ENCODE measurements at regions not wholly inside any gene's neighbourhood (a gene's known extent, or its start where the extent isn't known, plus 50 kb on each side); places are given as distances from the start of the nearest gene placed in this dataset.

- no peak for TF ChIP-seq CTCF (IDR thresholded peaks at IDR 0.05)
- no peaks in the 10 kb centered on the region for H3K9me3 Mint-ChIP-seq (ENCODE audit: unreplicated experiment)
- H3K4me1 Mint-ChIP-seq (ENCODE audit: unreplicated experiment): peaks cover 6% of the 10 kb centered on the region
- H3K27me3 Mint-ChIP-seq (ENCODE audit: unreplicated experiment): no peaks in the 10 kb centered on the region
- no peak for DNase-seq (ENCODE audit: extremely low spot score, unreplicated experiment)
- H3K4me3 Mint-ChIP-seq (ENCODE audit: unreplicated experiment): no peak overlapping the region
- no peak overlapping the region for H3K27ac Mint-ChIP-seq (ENCODE audit: unreplicated experiment)
- H3K36me3 Mint-ChIP-seq (ENCODE audit: unreplicated experiment): no peaks in the 10 kb centered on the region
Measured at GRCh38 chr10:60994128-60994527, 50.1 kb upstream of the RHOBTB1 start.

Measured in osteocyte (in vitro differentiated cells).